Stimulated activated effector memory CD8-positive, alpha-beta T cell treated with anti-CD3 and anti-CD28 coated beads, Interleukin-12 subunit alpha, Interleukin-12 subunit beta, amount 100 ng/mL, for 72 hours (primary cell): ENCODE measurements at regions not wholly inside any gene's neighbourhood (a gene's known extent, or its start where the extent isn't known, plus 50 kb on each side); places are given as distances from the start of the nearest gene placed in this dataset.

Experiments
- ATAC-seq: fragments of 150-1000 bp; cut with Tn5 transposase; 2 replicates; pipeline ENCODE4 v1.10.0; 2021
- DNase-seq, 2 donors: peaks; one replicate each; pipeline ENCODE4 v3.0.0; 2021 to 2022; ENCODE audit warnings: low spot score in 2 of 2
- H3K27ac Mint-ChIP-seq: one replicate; pipeline ENCODE4 v1.8.0; 2022; ENCODE audit warnings: mild to moderate bottlenecking, mixed read lengths
- H3K36me3 Mint-ChIP-seq: one replicate; pipeline ENCODE4 v1.8.0; 2022; ENCODE audit warnings: mild to moderate bottlenecking, mixed read lengths
- H3K4me1 Mint-ChIP-seq: one replicate; pipeline ENCODE4 v1.8.0; 2022; ENCODE audit warnings: mixed read lengths
- H3K4me3 Mint-ChIP-seq: one replicate; pipeline ENCODE4 v1.8.0; 2022; ENCODE audit warnings: mild to moderate bottlenecking, mixed read lengths
- H3K9me3 Mint-ChIP-seq: one replicate; pipeline ENCODE4 v1.8.0; 2022; ENCODE audit warnings: mixed read lengths

DNA sequence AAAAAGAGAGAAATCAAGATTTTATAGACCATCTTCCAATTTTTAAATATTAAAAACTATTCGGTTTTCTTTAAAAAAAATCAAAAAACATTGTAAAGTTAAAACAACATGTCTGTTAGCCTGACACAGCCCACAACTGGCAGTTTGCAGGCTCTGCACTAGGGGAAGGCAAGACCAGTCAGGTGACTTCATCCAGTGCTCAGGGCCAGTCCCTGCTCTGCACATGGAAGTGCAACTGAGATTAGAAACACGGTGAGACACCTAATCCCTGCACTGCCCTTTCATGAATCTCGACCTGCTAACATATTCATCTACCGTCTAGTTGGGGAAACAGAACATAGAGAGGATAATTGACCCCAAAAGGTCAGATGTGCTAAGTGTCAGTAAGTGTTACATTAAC lies 135.2 kb downstream of the BARD1 start:
- Mint-ChIP-seq H3K27ac (no peak overlapping the region), H3K9me3 (no peaks in the 10 kb centered on the region), H3K4me1 (no peaks in the 10 kb centered on the region), H3K36me3 (no peaks in the 10 kb centered on the region), H3K4me3 (no peak overlapping the region)
- ATAC-seq (peak; percentile 45), DNase-seq (no peak)

DNA sequence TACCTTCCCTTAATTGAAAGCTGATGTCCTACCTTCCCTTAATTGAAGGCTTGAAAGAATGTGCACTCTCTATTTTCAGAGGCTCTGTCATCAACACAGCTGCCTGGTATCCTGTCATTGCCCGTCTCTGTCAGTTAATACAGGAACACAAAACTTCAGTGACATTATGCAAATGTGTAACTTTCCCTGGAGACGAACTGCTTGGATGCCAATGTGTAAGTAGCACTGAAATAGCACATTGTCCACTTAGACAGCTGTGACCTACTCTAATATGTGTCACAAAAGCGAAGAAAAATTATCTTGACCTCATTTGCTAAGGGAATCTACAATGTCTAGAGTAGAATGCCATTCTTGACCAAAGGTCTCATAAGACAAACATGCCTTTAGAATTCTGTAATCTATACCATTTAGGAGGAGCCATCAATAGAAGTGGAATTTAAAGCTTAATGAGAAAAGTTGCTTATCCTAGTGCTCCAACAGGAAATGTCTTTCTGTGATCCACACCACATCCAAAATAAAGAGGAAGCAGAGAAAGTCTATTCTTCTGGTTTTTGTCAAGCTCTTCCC lies 138.1 kb downstream of the BARD1 start:
- H3K9me3 Mint-ChIP-seq, result no peaks in the 10 kb centered on the region
- no peak overlapping the region for H3K27ac Mint-ChIP-seq
- ATAC-seq (no peak), DNase-seq (no peak)
- H3K36me3 Mint-ChIP-seq, result no peaks in the 10 kb centered on the region
- H3K4me1 Mint-ChIP-seq, result no peaks in the 10 kb centered on the region
- H3K4me3 Mint-ChIP-seq, result no peak overlapping the region

DNA sequence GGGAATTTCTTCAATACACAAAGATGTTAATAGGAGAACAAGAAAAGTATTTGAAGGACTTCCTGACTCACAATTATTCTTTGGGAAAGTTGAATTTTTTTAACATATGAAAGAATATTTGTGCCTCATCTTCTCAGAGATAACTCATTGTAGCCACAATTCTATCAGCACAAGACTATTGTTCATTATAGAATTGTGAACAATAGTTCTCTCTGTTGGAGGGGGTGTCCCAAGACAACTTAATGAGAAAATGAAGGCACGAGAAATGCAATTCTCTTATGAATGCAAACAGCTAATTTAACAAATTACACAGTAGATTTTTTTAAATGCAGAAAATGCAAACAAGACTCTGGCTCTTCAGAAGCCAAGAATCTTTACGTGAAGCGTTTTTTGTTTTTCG lies 157.0 kb downstream of the BARD1 start:
- Mint-ChIP-seq H3K4me3 (no peak overlapping the region), H3K27ac (no peak overlapping the region)
- DNase-seq, result no peak

DNA sequence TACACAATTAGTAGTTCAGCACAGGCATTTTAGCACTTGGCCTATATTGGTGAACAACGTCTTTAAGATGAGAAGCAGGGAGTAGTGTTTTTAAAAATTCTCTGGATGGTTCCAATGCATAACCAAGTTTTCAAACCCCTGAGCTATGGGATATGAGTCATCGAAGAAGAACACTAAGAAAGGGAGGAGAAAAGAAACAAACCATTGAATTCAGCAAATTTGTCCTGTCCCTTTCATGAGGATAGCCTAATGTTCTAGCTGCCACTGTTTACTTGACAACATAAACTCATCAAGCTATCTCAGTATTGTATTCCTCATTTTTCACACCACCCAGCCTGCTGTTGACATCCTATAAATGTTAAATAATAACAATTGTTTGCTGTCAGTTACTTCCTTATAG lies 158.0 kb downstream of the BARD1 start:
- H3K4me3 Mint-ChIP-seq, result no peak overlapping the region
- ATAC-seq, result no peak
- DNase-seq, result no peak
- H3K27ac Mint-ChIP-seq, result no peak overlapping the region
- H3K36me3 Mint-ChIP-seq, result no peaks in the 10 kb centered on the region
- no peaks in the 10 kb centered on the region for H3K4me1 Mint-ChIP-seq
- no peaks in the 10 kb centered on the region for H3K9me3 Mint-ChIP-seq

More for the DNA sequence above, 157.0 kb downstream of the BARD1 start:
- Mint-ChIP-seq H3K9me3 (no peaks in the 10 kb centered on the region), H3K4me1 (no peaks in the 10 kb centered on the region), H3K36me3 (no peaks in the 10 kb centered on the region)
- no peak for ATAC-seq

DNA sequence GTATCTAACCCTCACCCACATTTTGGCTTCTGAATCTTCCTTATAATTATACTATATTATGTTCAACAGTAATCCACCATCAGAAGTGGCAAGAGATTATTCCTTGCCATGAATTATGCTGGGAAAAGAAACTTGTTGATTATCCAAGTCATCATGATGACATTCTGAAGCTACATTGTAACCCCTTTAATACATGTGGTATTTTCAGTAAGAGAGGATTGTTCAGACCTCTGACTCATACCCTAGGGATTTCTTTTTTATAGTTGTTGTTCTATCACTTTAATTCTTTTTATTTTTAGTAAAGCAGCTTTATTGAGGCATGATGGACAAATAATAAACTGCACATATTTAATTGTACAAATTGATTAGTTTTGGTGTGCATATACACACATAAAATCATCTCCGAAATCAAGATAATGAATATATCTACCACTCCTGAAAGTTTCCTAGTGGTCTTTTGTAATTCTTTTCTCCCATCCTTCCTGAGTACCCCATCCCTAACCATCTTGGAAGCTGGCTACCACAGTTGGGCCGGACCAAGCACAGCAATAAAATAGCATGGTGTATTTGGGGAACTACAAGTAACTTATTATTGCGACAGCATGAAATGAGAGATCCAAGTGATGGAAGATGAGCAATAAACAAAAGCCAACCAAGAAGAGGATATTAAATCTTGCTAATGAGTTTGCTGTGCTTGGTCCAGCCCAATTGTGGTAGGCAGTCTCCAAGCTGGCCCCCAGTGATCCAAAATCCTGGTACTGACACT lies 159.9 kb downstream of the BARD1 start:
- ATAC-seq, result no peak
- no peak for DNase-seq
- Mint-ChIP-seq H3K9me3 (no peaks in the 10 kb centered on the region), H3K4me1 (no peaks in the 10 kb centered on the region), H3K4me3 (no peak overlapping the region), H3K27ac (no peak overlapping the region), H3K36me3 (no peaks in the 10 kb centered on the region)

DNA sequence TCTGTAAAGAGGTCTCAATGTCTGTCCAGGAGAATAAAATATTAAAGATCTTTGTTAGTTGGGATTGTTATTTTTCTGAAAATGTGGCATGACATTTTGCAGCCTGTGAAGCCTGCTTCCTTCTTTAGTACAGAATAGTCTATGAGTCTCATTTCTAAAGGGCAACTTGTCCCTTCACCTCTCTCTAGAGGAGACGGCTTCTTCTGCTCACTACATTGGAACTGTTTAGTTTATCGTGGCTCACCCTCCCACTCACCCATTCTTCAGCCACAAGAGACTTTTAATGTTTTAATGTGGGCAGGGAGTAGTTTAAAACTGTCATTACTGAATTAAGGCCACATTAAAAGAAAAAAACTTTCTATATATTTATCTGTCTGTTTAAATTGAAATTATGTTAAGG lies 161.0 kb downstream of the BARD1 start:
- no peak for ATAC-seq

DNA sequence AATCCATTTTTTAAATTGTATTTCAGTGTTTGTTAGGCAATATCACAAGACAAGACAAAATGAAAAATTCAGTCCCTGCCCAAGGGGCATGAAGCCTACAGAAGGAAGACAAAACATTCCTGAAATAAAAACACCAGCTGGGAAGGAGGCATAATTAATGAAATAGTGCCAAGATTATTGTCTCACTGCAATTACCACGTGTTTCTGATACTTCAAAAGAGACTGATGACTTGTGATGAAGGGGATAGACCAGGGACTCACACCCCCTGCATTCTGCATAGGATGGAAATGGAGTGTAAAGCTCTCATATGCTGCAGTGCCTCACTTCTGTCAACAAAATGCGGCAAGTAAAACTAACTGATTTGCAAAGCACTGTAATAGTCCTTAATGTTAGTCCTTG lies 178.1 kb downstream of the BARD1 start:
- ATAC-seq (no peak), DNase-seq (no peak)
- H3K27ac Mint-ChIP-seq, result no peak overlapping the region
- no peaks in the 10 kb centered on the region for H3K36me3 Mint-ChIP-seq
- no peak overlapping the region for H3K4me3 Mint-ChIP-seq
- H3K4me1 Mint-ChIP-seq, result no peaks in the 10 kb centered on the region
- peaks cover 3% of the 10 kb centered on the region for H3K9me3 Mint-ChIP-seq

More for the DNA sequence above, 161.0 kb downstream of the BARD1 start:
- Mint-ChIP-seq H3K4me3 (no peak overlapping the region), H3K4me1 (no peaks in the 10 kb centered on the region), H3K27ac (no peak overlapping the region), H3K9me3 (no peaks in the 10 kb centered on the region), H3K36me3 (no peaks in the 10 kb centered on the region)
- DNase-seq, result no peak

DNA sequence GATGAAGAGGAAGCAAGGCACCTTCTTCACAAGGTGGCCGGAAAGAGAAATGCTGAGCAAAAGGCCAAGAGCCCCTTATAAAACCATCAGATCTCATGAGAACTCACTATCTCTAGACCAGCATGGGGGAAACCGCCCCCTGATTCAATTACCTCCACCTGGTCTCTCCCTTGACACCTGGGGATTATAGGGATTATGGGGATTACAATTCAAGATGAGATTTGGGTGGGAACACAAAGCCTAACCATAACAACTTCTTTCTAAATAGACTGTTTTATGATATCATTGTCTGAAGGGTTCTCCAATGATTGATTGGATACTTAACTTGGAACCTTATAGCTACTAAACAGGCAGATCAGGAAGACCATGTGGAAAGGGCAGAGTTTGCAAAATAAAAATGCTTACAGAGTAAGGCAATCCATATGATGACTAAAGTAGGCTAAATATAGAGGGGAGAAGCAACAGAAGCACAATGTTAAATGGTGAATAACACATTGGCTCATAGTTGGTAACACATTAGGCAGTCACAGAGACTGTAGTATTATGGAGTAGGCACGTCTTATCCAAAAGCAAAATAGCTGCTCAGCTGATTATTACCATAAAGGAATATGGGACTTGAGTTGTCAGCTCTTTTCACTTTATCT lies 179.0 kb downstream of the BARD1 start:
- Mint-ChIP-seq H3K4me1 (no peaks in the 10 kb centered on the region), H3K36me3 (no peaks in the 10 kb centered on the region), H3K4me3 (no peak overlapping the region), H3K9me3 (peaks cover 3% of the 10 kb centered on the region), H3K27ac (no peak overlapping the region)
- ATAC-seq, result no peak
- no peak for DNase-seq

DNA sequence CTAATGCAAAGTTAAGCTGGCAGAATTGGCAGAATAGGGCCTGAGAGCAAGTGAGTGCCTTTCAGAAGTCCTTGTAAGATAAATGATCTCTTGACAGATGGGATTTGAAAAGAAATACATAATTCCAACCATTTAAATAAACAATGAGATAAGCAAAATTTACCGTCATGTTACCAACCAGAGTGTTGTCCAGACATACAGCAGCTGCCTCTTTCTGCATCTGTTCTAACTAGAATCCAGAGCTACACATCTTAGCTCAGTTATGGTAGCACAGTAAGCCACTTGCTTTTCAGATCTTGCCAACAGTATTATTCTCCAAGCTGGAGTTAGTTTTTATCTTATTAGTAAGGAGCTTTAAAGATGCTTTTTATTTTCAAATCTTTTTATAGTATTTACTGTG lies 179.6 kb downstream of the BARD1 start:
- peaks cover 3% of the 10 kb centered on the region for H3K9me3 Mint-ChIP-seq
- H3K4me1 Mint-ChIP-seq, result no peaks in the 10 kb centered on the region
- H3K4me3 Mint-ChIP-seq, result no peak overlapping the region
- H3K27ac Mint-ChIP-seq, result no peak overlapping the region
- no peak for DNase-seq
- no peak for ATAC-seq
- H3K36me3 Mint-ChIP-seq, result no peaks in the 10 kb centered on the region
